ENCODE measurements at regions not wholly inside any gene's neighbourhood (a gene's known extent, or its start where the extent isn't known, plus 50 kb on each side); places are given as distances from the start of the nearest gene placed in this dataset.

- no peak for DNase-seq
Observed at GRCh38 chr2:240288087-240288521, 147.4 kb upstream of the GPC1 start.

GRCh38 chr2:240289701-240290431, 145.6 kb upstream of the GPC1 start:
- DNase-seq, result no peak

GRCh38 chr2:240290432-240291336, 144.8 kb upstream of the GPC1 start:
- DNase-seq, result no peak

GRCh38 chr2:240291337-240292034, 144.0 kb upstream of the GPC1 start:
- DNase-seq, result no peak

- no peak for DNase-seq
Observed at GRCh38 chr2:240292035-240292574, 143.4 kb upstream of the GPC1 start.

GRCh38 chr2:240292619-240293525, 142.6 kb upstream of the GPC1 start:
- no peak for DNase-seq

- DNase-seq, result no peak
Observed at GRCh38 chr2:240293557-240294461, 141.7 kb upstream of the GPC1 start.

- no peak for DNase-seq
Observed at GRCh38 chr2:240294514-240294913, 140.9 kb upstream of the GPC1 start.

GRCh38 chr2:240295256-240296103, 140.0 kb upstream of the GPC1 start:
- DNase-seq, result no peak

- no peak for DNase-seq
Observed at GRCh38 chr2:240296104-240296406, 139.4 kb upstream of the GPC1 start.

GRCh38 chr2:240296476-240297255, 138.8 kb upstream of the GPC1 start:
- DNase-seq, result no peak

GRCh38 chr2:240297256-240298116, 138.0 kb upstream of the GPC1 start:
- DNase-seq, result no peak

- DNase-seq, result no peak
Observed at GRCh38 chr2:240298117-240298790, 137.2 kb upstream of the GPC1 start.

GRCh38 chr2:240298803-240299709, 136.4 kb upstream of the GPC1 start:
- no peak for DNase-seq

- no peak for DNase-seq
Observed at GRCh38 chr2:240299710-240300068, 135.8 kb upstream of the GPC1 start.

- no peak for DNase-seq
Observed at GRCh38 chr2:240300261-240300821, 135.1 kb upstream of the GPC1 start.
